Rectal smooth muscle tissue (tissue), 1 donor: ENCODE measurements at regions not wholly inside any gene's neighbourhood (a gene's known extent, or its start where the extent isn't known, plus 50 kb on each side); places are given as distances from the start of the nearest gene placed in this dataset.

ENCODE experiments used
- H3K27ac ChIP-seq: one replicate; pipeline ENCODE4 v1.7.0; 2013; ENCODE audit warnings: low read depth, low read length, inconsistent platforms
- H3K27me3 ChIP-seq: one replicate; pipeline ENCODE4 v1.7.0; 2013; ENCODE audit warnings: low read length; ENCODE audit not compliant: control insufficient read depth, insufficient read depth
- H3K36me3 ChIP-seq: one replicate; pipeline ENCODE4 v1.7.0; 2013; ENCODE audit warnings: low read length; ENCODE audit not compliant: control insufficient read depth, insufficient read depth
- H3K4me1 ChIP-seq: one replicate; pipeline ENCODE4 v1.7.0; 2013; ENCODE audit warnings: low read length; ENCODE audit not compliant: control insufficient read depth, insufficient read depth
- H3K4me3 ChIP-seq: one replicate; pipeline ENCODE4 v1.7.0; 2013; ENCODE audit warnings: low read length
- H3K9ac ChIP-seq: one replicate; pipeline ENCODE4 v1.7.0; 2013; ENCODE audit warnings: low read length

DNA sequence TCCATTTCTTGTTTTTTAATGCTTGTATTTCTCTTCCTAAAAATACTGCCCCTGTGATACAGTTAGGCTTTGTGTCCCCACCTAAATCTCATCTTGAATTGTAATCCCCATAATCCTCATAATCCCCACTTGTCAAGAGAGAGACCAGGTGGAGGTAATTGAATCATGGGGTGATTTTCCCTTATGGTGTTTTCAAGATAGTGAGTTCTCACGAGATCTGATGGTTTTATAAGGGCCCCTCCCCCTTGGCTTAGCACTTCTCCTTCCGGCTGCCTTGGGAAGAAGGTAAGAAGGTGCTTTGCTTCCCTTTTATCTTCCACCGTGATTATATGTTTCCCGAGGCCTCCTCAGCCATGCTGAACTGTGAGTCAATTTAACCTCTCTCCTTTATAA, 227.4 kb downstream of the MAN2A1 start:
- Histone ChIP-seq H3K9ac (no peak overlapping the region), H3K27me3 (no peaks in the 10 kb centered on the region), H3K27ac (no peak overlapping the region), H3K4me1 (no peaks in the 10 kb centered on the region), H3K36me3 (no peaks in the 10 kb centered on the region), H3K4me3 (no peak overlapping the region)

GRCh38 chr5:109917966-109918365, 228.2 kb downstream of the MAN2A1 start:
- H3K36me3 ChIP-seq = no peaks in the 10 kb centered on the region
- no peak overlapping the region for H3K27ac ChIP-seq
- H3K4me1 ChIP-seq = no peaks in the 10 kb centered on the region
- no peak overlapping the region for H3K4me3 ChIP-seq
- H3K9ac ChIP-seq = no peak overlapping the region
- no peaks in the 10 kb centered on the region for H3K27me3 ChIP-seq

DNA sequence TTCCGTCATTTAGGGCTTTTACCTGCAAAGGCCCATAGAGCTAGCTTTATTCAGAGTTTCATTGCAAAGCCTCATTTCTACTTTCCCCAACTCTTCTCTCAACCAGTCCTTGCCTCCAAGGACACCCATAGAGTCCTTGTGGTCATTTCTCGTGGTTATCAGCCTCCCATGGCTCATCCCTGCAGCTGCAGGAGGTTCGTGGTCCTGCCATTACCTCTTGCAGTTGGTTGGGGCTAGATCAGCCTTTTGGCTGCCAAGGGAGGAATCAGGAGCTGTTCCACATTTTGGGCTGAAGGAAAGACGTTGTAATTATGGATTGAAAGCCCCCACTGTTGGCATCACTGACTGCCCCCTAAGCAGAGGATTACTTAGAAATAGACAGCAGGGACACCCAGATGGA, 231.0 kb downstream of the MAN2A1 start:
- H3K27me3 ChIP-seq = no peaks in the 10 kb centered on the region
- H3K4me1 ChIP-seq = no peaks in the 10 kb centered on the region
- H3K9ac ChIP-seq = no peak overlapping the region
- no peak overlapping the region for H3K4me3 ChIP-seq
- H3K27ac ChIP-seq = no peak overlapping the region
- no peaks in the 10 kb centered on the region for H3K36me3 ChIP-seq

DNA sequence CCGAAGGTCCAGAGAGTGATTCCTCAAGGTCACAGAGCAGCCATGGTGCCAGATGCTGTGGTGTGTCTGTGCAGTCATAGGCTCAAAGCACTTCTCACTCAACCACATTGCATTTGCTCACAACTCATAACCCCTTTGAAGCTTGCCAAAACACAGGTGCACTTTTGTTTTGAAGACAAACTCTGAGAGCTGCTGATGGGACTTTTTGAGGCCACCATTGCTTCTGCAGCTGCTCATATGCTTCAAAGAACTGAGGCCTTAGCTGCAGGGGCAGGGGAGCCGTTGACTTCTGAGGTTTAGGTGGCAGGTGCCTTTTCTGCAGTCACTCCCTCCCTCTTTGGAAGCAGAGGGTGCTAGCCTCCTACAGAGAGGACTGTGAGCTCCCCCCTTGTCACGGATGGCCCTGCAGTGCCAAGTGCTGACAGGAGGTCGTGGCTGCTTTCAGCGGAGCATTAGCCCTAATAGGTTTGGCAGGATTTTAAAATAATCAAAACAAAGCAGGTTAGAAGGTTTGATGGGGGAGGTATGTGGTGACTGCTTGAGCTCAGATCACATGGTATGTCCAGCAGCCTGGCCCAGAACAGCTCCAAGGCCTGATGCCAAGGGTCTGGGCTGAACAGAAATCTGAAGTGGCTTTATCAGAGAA, 232.1 kb downstream of the MAN2A1 start:
- no peaks in the 10 kb centered on the region for H3K4me1 ChIP-seq
- H3K9ac ChIP-seq = no peak overlapping the region
- H3K4me3 ChIP-seq = no peak overlapping the region
- H3K27ac ChIP-seq = no peak overlapping the region
- no peaks in the 10 kb centered on the region for H3K36me3 ChIP-seq
- no peaks in the 10 kb centered on the region for H3K27me3 ChIP-seq

GRCh38 chr5:109922381-109922995, 232.8 kb downstream of the MAN2A1 start:
- Histone ChIP-seq H3K4me3 (no peak overlapping the region), H3K4me1 (no peaks in the 10 kb centered on the region)

DNA sequence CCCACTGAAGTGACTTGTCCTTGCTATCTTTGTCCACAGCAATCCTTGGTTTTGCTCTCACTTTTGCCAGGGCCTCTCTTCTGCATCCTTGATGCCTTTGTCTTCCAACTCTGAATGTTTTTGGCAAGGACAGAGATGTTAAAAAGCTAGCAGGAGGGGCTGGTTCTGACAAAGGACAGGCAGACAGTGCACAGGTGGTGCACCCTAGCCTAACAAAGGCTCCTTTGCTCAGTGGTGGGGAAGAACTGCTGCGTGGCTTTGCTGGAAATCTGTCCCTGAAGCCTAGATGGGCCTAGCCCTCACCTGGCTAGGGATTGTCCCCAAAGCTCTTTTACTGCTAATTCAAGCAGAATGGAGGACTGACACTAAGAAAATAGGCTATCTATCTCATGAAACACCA, 233.5 kb downstream of the MAN2A1 start:
- Histone ChIP-seq H3K4me3 (no peak overlapping the region), H3K27me3 (no peaks in the 10 kb centered on the region), H3K9ac (no peak overlapping the region), H3K4me1 (no peaks in the 10 kb centered on the region), H3K27ac (no peak overlapping the region), H3K36me3 (no peaks in the 10 kb centered on the region)

More at GRCh38 chr5:109922381-109922995, 232.8 kb downstream of the MAN2A1 start:
- no peaks in the 10 kb centered on the region for H3K27me3 ChIP-seq
- H3K9ac ChIP-seq = no peak overlapping the region
- H3K27ac ChIP-seq = no peak overlapping the region
- H3K36me3 ChIP-seq = no peaks in the 10 kb centered on the region

DNA sequence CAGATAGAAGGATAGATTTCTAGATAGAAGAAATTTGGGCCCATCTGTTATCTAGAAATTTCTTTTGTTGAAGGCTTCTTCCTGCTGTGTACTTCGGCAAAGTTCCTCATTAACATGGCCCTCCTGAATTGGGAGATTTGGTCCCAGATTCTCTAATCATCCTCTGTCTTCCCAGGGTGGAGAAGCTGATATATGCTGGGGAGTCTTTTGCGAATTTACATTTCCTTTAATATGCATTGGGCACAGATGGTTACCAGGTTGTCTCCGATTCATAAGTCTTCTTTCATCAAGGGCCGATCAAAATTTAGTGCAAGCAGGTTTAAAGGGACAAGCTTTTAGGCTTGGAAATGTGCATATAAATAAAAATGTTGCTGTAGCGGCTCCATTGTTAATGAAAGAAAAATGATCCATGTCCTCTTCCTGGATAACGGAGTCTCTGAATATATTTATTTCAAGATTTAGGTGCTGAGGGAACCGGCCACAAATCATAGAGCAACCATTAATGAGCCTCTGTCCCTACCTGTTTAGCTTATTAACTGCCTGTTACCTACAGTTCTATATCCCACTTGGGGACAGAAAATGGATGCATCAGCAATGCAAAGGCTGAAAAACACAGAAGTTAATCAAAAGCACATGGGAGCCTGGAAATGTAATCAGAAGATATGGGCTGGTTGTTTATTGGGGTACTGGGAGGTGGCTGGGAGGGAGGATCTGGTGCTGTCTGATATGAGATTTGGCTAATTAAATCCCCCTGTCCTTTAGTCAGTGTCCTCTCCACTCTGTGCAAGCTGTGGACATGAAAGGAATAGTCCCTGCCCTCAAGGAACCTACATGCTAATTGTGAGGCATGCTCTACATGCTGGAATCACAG, 234.7 kb downstream of the MAN2A1 start:
- Histone ChIP-seq H3K4me3 (no peak overlapping the region), H3K4me1 (no peaks in the 10 kb centered on the region), H3K27ac (no peak overlapping the region), H3K36me3 (no peaks in the 10 kb centered on the region), H3K27me3 (no peaks in the 10 kb centered on the region), H3K9ac (no peak overlapping the region)

GRCh38 chr5:109927639-109928038, 237.9 kb downstream of the MAN2A1 start:
- no peaks in the 10 kb centered on the region for H3K36me3 ChIP-seq
- H3K4me3 ChIP-seq = no peak overlapping the region
- no peaks in the 10 kb centered on the region for H3K4me1 ChIP-seq
- no peak overlapping the region for H3K9ac ChIP-seq
- no peak overlapping the region for H3K27ac ChIP-seq
- H3K27me3 ChIP-seq = no peaks in the 10 kb centered on the region

DNA sequence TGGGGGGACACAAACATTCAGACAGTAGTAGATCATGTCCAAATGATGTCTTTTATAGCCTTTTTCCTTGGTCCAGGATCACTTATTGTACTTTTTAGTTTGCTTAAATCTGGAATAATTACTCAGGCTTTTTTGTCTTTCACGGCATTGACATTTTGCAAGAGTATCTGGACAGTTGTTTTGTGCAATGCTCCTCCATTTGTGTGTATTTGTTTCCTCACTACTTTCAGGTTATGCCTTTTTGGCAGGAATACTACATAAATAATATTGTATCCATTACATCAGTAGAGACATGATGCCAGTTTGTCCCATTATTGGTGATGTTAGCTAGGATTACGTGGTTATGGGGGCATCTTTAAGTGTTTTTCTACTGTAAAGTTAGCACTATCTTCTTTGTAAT, 238.3 kb downstream of the MAN2A1 start:
- H3K27ac ChIP-seq = no peak overlapping the region
- no peak overlapping the region for H3K9ac ChIP-seq
- H3K27me3 ChIP-seq = no peaks in the 10 kb centered on the region
- H3K4me3 ChIP-seq = no peak overlapping the region
- no peaks in the 10 kb centered on the region for H3K4me1 ChIP-seq
- no peaks in the 10 kb centered on the region for H3K36me3 ChIP-seq

DNA sequence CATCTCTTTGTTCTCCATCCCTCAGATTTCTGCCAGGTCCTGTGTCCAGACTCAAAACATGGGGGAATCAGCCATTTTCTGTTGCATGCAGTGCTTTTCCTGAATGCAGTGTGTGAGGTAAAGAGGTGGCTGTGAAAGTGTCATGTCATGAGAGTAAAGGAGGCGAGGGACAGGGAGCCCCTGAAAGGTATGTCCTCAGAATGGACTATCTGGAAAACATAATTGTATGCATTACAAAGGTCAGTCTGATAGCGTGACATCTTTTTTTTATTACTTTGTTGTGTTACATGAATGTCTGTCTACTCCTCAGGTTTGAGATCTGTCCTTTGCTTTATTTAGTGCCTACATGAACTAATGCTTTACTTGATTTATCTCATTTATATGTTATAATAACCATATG, 239.1 kb downstream of the MAN2A1 start:
- Histone ChIP-seq H3K36me3 (no peaks in the 10 kb centered on the region), H3K4me1 (no peaks in the 10 kb centered on the region), H3K9ac (no peak overlapping the region), H3K4me3 (no peak overlapping the region), H3K27ac (no peak overlapping the region), H3K27me3 (no peaks in the 10 kb centered on the region)

DNA sequence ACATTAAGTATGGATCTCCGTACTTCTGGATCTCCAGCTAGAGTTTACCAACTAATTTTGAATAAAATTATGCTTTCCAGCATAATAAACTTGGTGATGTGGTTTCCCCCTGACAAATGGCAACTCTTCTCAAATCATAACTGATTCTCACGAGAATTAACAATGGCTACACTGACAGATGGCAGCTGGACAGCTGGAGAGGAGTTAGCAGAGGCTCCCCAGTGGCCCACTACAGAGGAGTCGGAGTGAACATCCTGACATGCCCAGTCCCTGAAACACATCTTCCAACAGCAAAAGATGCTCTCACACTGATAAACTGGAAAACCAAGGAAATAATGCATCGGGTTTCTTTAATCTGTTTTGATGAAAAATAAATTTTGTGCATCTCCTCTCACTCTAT, 239.6 kb downstream of the MAN2A1 start:
- Histone ChIP-seq H3K27ac (no peak overlapping the region), H3K27me3 (no peaks in the 10 kb centered on the region), H3K9ac (no peak overlapping the region), H3K4me3 (no peak overlapping the region), H3K4me1 (no peaks in the 10 kb centered on the region), H3K36me3 (no peaks in the 10 kb centered on the region)

GRCh38 chr5:109929911-109930310, 240.2 kb downstream of the MAN2A1 start:
- H3K9ac ChIP-seq = no peak overlapping the region
- no peak overlapping the region for H3K27ac ChIP-seq
- H3K27me3 ChIP-seq = no peaks in the 10 kb centered on the region
- H3K4me3 ChIP-seq = no peak overlapping the region
- H3K36me3 ChIP-seq = no peaks in the 10 kb centered on the region
- H3K4me1 ChIP-seq = no peaks in the 10 kb centered on the region
